NOMO-1 treated with dmso at 0.1 percent for 144 hours (cell line): ENCODE measurements at regions not wholly inside any gene's neighbourhood (a gene's known extent, or its start where the extent isn't known, plus 50 kb on each side); places are given as distances from the start of the nearest gene placed in this dataset.

ENCODE experiments used
- DNase-seq: peaks from one replicate; lab custom pipeline; 2025; ENCODE audit not compliant: unreplicated experiment; lab: John Stamatoyannopoulos, UW

DNA sequence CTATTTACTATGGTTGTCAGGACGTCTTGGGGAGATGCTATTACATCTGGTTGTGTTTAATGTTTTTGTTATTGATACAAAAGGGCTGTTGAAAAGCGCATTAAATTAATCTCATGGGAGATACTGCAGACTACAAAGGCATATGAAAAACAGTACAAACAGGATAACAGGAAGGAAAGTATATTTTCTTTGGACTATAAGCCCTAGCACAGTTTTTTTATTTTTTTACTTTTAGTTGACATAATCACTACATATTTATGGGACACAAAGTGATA is 341.3 kb downstream of the ARL4A start:
- DNase-seq = no peak

DNA sequence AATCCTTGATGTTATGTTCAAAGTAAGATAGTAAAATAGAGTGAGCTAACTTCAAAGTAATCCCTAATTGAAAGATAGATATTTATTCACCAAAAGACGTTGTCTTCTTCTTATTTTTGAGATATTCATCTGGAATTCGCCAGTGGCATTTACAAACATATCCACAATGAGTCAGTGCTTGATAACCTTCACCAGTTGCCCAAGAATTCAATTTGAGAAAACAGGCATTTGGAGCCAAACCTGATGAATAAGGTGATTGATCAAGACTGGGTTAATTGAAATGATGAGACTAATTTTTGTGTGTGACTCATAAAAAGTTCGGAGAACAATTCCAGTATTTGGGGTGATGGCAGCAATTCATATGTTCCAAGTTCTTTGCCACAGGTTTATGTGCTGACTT is 344.0 kb downstream of the ARL4A start:
- no peak for DNase-seq

DNA sequence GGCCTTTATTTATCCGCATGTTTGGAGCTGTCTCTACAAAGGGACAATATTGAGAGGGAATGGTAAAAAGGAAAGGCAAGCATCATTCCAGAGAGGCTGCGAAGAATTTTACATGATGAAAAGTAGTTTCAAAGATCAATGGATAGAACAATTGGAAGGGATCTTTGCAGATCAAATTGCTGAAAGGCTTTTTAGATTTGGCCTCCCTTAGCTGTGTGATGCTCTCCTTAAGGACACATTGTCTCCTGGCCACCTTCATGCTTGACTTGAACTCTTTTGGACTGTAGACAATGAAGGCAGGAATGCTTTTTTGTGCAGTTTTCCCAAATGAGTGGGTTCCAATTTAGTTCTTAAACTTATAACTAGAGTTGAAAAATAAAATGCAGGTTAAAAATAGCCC is 344.7 kb downstream of the ARL4A start:
- no peak for DNase-seq

DNA sequence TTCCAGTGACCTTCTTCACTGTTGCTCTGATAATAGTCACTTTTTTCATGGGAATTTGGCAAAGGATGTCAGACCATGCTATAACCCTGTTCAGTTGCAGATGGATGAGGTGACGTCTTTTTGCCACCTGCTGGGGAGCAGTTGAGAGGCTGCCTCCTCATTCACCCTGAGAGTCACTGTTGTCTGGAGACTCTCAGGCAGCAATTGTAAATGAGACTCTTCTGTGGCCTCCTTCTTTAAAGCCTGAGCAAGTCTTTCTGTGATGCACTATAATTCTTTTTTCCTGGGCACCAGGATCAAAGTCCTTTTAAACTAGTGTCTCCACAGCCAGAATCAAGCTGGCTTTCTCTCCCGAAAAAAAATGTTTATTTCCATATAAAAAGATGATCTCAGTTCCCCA is 345.1 kb downstream of the ARL4A start:
- no peak for DNase-seq

DNA sequence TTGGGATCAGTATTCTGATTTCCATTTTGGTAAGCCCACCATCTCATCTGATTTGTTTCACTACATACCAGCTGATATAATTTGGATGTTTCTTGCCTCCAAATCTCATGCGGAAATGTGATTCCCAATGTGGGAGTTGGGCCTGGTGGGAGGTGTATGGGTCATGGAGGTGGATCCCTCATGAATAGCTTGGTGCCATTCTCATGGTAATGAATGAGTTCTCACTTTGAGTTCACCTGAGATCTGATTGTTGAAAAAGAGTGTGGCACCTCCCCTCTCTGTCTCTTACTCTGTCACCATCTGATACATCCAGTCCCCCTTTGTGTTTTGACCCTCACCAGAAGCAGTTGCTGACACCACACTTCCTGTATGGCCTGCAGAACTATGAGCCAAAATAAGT is 347.3 kb downstream of the ARL4A start:
- DNase-seq = no peak

DNA sequence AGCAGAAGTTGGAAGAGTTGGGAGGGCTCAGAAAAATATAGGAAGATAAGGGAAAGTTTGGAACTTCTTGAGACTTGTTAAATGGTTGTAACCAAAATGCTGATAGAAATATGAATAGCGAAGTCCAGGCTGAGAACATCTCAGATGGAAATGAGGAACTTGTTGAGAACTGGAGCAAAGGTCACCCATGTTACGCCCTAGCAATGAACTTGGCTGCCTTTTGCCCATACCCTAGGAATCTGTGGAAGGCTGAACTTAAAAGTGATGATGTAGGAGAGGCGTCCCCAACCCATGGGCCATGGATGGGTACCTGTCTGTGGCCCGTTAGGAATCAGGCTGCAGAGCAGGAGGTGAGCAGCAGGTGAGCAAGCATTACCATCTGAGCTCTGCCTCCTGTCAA is 347.8 kb downstream of the ARL4A start:
- peak; percentile 1 for DNase-seq

DNA sequence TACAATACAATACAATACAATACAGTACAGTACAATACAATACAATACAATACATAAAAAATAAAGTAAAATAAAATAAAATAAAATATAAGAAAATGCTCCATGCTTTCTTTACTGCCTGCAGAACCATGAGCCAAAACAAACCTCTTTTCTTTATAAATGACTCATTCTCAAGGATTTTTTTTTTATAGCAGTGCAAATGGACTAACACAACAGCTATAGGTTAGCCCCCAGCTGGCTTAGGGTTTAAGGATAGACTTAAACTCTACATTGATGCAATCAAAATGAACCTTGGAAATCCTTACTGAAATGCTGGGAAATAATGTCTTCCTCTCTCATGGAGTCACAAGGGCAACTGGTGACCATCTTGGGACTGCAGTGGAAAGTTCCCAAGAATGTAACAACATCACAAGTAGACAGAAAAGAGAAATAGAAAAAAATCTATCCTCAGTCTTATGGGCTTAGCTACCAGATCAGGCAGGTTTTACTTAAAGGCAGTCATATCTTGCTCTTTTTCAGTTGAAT is 348.9 kb downstream of the ARL4A start:
- DNase-seq = no peak

DNA sequence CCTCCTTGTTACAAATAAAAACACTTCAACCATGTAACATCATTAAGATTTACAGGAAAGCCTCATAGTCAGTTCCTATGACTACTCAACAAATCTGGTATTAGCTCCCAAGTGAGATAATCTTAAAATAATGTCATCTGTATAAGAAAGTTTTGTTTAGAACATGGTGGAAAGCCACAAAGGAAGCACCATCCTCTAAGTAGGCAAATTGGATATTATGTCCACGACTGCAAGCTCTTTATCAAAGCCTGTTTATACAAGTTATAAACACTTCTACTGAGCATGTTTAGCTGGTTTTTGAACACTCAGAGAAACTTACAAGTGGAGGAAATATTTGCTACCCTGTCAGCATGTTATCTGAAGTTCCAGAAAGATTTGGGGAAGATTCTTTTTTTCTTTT is 349.8 kb downstream of the ARL4A start:
- DNase-seq = no peak

DNA sequence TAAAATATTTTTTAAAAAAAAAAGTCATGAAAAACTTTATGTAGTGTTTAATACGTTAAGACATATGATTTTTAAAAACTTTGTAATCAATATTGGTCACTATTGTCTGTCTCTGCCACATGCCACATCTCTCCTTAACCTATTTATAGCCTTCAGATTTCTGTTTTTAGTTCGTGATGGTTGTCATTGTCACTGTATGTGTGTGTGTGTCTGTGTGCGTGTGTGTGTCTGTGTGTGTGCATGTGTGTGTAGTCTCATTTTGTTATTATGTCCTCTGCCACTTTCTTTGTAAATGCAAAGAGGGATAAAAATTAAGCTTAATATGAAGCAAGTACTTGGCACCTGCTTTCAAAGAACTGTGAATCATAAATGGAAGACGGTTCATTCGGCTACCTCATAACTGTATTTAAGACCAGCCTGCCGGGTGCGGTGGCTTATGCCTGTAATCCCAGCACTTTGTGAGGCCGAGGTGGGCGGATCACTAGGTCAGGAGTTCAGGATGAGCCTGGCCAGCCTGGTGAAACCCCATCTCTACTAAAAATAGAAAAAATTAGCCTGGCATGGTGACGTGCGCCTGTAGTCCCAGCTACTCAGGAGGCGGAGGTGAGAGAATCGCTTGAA is 354.0 kb downstream of the ARL4A start:
- no peak for DNase-seq

DNA sequence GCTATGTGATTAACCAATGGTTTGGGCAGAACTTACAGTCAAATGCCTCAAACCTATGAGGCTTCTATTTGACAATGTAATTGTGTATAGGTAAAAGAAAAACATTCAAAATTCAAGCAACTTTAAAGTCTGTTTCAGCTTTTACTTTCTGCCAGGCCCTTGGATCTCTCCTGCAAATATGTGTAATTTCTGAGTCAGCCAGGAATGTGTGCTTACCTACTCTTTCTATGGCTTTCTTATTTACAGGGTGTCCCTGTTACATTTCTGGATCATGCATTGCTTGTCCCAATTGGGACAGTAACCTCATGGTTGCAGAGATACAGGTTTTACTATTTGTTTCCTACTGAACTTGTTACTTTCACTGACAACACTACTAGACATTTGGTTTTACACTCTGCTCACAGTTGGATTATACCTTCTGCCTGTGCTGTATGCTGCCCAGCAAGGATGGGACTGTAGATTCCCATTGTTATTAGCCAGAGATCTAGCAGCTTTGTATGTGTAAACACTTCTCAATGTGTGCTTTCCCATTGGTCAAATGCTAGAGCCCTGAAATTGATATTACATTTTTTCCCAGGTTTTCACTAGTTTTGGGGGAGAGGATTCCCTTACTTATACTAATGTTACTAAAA is 355.3 kb downstream of the ARL4A start:
- DNase-seq = no peak

DNA sequence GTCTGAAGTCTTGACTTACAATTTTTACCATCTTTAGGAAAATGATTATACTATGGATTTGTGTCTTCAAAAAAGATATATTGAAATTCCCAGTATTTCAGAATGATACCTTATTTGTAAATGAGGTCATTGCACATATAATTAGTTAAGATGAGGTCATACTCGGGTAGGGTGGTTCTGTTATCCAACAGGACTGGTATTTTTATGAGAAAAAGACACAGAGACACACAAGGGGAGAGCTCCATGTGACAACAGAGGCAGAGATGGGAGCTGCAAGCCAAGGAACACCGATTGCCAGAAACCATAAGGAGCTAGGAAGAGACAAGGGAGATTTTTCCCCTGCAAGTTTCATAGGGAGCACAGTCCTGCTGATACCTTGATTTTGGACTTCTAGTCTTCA is 356.9 kb downstream of the ARL4A start:
- DNase-seq = no peak

DNA sequence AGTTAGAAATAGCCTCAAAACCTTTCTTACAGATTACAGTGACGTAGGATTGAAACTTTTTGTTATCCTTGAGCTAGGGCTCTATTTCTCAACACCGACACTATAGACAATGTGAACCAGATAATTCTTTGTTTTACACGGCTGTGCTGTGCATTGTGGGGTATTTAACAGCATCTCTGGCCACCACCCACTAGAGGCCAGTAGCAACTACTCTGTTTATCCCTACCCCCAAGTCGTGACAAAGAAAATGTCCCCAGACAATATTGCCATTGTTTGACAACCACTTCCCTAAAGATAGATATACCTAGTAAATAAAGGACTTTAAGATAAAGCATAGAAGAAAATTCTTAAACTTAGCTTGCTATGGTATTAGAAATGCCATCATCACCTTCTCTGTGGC is 359.6 kb downstream of the ARL4A start:
- no peak for DNase-seq

DNA sequence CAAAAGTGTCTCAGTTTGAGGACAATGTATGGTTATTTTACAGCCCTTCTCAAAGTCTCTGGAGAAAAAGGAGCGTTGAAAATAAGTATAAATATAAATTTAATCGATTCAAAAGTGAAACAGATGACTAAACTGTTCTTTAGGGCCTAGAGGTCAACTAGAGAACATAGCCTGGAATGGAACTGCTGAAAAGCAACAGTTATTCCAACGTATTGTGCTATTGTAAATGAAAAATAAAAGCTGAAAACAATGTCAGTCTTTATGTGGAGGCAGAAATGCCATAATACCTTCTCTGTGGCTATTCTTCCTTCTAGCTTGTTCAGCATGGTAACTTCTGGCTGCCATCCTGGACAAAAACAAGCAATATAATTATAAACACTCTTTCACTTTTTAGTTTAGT is 362.5 kb downstream of the ARL4A start:
- DNase-seq = no peak

DNA sequence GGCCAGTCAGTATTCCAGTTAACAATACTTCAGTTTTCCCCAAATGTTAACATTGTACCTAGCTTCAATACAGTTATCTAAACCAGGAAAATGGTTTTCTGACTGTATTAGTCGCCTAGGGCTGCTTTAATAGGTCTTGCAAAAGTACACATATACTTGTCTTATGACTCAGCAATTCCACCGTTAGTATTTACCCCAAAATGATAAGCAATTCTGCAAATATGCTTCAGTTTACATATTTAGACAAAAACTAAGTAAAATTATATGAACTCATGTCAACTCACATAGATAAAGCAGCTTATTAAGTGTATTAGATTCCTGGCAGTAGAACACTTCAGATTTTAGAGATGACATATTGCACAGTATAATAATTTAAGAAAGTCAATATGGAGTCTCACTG is 363.3 kb downstream of the ARL4A start:
- no peak for DNase-seq

DNA sequence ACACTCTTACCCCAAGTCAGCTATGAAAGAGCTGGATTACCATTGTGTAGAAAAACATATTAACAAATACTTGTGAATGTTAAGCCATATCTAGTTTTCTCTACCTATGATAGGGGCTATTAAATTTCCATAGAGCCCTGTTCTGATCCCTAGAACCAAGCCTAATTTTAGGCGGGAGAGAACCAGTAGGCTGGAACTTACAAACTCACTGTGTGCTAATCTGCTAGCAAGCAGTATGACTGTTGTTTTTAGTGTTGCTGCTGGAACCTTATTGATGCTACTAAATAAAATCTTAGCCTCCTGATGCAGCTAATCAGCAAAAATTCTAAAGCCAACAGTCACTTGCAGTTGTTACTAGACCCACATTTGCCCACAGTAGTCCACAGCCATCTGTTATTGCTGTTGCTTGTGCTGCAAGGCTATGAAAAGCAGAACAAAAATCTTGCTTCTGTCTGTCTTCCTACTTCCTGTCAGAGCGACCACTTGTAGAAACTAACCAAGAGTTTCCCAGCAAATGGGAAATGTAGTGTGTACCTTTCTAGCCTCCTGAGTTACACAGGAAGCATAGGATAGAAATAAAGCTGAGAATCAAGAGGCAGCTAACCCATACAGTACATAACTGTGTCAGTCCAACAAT is 368.4 kb downstream of the ARL4A start:
- DNase-seq = peak; percentile 9

DNA sequence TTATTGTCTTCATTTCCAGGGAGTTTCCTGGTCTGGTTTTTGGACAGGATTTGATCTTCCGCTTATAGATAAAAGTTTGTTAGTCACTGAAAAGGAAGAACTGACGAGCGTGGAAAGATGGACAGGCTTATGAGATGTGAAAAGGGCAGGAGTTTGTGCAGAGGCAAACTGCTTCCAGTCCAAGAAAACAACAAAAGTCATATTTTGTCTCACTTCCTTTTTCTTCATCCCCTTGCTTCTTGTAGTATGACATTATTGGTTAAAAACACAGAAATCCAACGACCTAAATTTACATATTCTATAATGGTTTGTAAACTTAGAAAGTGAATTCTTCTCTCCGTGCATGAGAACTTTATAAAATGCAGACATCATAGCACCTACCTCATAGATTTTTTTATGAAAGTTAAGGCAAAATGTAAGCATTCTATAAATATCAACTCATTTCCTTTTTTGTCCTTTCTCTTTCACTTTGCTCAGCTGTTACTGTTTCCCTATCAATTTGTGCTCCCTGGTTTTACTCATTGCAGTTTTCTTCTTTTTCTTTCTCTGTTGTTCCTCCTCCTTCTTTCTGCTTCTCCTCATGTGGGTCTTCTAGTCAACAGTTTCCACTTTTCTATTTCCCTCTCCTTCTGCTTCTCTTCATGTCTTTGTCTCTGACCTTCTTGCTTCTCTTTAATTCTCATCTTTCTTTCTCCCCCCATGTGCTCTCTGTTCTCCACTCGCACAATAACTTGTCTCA is 370.2 kb downstream of the ARL4A start:
- DNase-seq = peak; percentile 43

DNA sequence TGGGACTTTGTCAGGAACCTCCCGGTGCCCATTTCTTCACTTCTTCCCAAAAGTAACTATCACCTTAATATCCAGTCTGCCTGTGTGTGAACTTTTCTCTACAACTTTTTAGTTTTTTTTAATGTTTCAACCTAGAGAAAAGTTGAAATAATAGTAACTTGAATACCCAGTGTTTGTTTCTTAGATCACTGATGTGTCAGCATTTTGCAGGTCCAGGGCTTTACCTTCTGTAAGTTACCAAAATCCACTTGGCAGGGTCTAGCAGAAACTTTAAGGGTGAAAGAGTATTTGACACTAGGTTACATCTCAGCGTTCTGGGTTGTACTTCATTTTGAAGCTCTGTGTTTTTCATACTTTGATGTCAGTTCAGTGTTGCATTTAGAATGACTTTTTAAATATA is 372.7 kb downstream of the ARL4A start:
- no peak for DNase-seq

DNA sequence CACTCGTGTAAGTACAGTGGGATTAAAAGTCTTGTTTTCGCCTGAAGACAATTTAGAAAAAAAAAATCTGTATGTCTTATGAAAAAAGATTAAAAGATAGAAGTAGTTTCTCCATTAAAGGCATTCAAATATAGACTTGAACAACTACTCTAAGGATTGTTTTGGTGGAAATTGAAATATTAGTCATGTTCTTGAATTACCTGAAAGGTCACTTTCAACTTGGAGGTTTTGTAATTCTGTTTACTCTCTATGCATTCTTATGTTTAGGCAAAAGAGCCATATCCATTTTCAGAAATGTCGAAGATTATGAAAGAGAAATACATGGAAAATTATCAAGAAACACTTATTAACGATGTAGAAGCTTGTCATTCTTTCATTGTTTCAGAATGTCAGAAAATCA is 373.7 kb downstream of the ARL4A start:
- DNase-seq = no peak

DNA sequence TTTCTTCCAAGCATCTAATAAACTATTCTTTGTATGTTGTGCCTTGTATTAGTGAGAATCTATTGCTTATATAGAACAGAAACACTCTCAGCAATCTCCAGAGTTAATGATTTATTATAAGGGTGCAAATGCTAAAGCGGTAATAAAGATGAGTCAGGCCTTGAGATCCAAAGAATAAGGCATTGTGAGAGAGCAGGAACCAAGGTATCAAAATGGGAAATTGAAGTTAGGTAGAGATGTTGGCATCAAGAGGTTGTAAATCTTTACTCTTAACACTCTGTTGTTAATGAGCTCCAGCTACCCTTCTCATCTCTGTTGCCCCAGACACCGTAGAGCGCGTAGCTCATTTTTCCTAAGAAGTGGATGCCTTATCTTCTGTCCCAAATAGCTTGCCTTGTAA is 375.2 kb downstream of the ARL4A start:
- DNase-seq = no peak

DNA sequence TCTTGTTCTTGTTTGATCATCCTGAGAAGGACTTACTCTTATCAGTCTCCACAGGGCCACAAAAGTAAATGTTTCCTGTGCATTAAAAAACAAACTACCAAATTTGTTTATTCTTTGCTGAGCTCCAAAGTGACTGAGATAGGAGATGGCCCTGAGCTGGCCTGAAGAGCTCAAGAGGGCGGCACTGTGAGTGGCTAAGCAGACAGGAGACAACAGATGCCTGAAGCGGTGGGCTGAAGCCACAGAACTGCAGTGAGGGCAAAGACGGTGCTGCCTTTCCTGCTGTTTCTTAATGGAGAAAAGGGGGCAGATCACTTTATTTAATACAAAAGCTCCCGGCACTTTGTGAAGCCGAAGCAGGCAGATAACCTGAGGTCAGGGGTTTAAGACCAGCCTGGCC is 379.6 kb downstream of the ARL4A start:
- no peak for DNase-seq

DNA sequence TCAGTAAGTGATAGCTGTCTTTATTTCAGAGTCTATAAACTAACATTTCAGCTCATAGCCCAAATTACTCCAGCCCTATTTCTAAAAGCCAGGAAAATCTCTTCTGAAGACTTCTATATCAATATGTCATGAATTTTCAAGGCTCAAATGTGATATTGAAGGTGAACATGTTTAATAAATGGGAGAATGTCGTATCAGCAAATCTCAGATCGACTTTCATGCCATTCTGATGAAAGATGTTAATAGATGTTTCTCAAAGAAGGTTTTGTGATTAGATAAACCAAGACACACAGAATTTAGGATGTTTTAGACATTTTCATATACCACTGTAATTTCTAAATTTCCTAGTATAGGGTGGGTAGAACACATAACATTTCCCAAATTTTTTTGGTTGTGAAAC is 380.6 kb downstream of the ARL4A start:
- DNase-seq = no peak

DNA sequence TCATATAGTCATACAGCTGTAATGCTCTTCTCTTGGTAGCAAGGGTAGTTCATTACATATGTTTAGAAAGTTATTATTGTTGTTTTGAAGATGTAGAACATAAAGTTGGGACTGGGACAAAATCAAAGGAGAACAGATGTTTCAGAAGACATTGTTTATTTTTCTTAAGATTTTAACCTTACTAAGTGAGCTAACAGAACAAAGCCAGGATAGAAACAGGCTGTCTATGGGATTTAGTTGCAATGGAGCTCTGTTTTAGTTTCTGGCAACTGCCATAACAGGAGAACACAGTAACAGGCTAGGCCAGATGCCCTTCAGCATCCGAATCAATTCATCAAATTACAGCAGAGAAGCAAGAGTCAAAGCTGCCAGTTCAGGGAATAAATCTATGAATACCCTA is 382.4 kb downstream of the ARL4A start:
- DNase-seq = no peak
